GM18498 (cell line): ENCODE measurements at regions not wholly inside any gene's neighbourhood (a gene's known extent, or its start where the extent isn't known, plus 50 kb on each side); places are given as distances from the start of the nearest gene placed in this dataset.
A peak's percentile ranks its signal among the peaks of the same experiment; 100 is the strongest.

ENCODE experiments used
- ATAC-seq: cut with Tn5 transposase; IDR thresholded peaks from one replicate; pipeline ENCODE4 v1.9.1; 2021; ENCODE audit warnings: mild to moderate bottlenecking, moderate library complexity; ENCODE audit not compliant: unreplicated experiment

DNA sequence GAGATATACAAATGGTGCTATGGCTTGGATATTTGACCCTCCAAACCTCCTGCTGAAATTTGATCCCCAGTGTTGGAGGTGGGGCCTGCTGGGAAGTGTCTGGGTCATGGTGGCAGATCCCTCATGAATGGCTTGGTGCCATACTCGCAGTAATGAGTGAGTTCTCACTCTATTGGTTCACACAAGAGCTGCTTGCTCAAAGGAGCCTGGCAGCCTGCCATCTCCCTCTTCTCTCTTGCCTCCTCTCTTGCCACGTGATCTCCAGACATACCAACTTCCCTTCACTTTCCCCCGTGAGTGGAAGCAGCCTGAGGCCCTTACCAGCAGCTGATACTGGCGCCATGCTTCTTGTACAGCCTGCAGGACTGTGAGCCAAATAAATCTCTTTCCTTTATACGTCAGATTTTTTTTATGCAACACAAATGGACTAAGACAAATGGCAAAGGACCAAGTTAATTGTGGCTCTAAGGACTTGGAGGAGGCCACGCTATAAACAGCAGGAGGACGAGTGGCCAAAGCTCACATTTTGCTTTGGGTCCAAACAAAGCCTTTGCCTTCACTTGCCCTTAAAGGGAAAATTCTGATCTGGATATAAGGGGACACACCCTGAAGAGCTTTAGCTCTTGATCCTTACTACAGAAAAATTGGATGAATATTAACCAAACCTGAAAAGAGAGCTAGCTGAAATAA, 214.7 kb downstream of the SS18 start:
- no peak for ATAC-seq

GRCh38 chr18:25873833-25874232, 216.6 kb downstream of the SS18 start:
- ATAC-seq, result no peak

- no peak for ATAC-seq
Observed at GRCh38 chr18:25866331-25866730, 224.1 kb downstream of the SS18 start.

DNA sequence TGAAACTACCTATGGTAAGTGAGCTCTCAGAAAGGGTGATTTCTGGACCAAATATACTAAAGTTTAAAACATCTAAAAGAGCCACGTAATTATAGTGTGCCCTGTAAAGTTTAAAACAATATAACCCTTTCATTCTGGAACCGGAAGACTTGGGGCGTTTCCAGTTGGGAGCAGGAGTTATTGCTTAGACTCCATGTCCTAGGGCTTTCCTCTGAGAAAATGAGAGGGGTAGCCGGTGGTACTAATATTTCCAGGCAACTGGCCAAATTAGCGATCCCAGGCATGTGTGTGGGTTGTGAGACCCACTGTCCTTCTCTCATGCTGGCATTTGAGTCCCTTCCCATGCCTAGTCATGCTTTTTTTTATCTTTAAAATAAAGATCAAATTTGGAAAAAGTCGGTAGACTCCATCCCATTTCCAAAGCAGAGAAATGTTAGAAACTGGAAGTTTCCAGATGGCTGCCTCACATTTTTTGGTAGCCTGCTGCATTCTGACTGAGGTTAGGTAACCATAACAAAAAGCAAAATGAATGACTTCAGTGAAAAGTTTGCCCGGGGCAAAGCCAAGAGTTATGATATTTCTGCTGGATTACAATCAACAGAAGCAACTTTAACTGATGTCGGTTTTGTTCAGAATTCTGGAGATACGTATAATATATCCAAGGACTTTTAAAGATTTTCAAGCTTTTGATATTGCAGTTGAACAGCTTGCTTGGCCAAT, 227.4 kb downstream of the SS18 start:
- no peak for ATAC-seq

GRCh38 chr18:25853691-25854433, 236.6 kb downstream of the SS18 start:
- ATAC-seq, result no peak

GRCh38 chr18:25843791-25844190, 246.6 kb downstream of the SS18 start:
- no peak for ATAC-seq

GRCh38 chr18:25842665-25843064, 247.7 kb downstream of the SS18 start:
- no peak for ATAC-seq

DNA sequence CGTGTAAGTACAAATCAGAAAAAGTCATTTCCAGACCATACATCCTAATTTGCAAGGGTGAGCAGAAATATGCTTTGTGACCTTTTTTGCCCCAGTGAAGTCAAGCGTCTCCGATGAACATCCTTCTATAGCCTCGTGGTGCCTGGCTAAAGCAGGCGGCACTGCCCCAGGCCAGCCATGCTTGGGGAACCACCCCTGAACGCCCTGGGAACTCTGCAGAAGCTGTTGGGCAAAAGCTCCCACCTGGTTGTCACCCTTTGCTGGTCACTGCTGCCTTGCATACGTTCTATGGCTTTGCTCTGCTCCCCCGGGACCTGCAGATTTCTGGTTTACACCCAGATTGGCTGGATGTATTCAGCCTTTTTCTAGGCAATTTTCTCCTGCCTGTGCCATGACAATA, 256.4 kb downstream of the SS18 start:
- no peak for ATAC-seq

DNA sequence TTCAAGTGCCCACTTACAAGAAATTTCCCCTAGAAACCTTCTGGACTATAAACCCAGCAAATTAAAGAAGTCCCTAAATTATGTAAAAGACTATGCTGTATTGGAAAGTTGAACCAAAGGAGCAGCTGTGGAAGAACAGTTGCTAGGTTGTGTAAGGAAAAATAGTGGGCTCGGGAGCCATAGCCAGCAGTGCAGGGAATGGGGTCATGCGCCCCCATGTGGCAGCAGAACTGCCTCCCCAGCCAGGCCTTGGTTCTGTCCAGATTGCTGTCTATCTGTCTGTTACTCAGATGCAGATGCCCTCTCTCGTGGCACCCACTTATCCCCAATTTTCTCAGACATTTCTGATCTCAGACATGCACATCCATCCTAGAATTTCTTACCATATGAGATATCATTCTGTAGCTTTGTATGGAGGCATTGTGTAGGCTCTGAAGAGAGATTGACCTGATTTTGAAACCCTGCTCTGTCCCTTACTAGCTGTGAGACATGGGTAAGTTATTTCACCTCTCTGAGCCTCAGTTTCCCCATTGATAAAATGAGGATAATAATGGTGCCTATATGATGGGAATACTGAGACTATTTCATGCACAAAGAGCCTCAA, 258.3 kb downstream of the SS18 start:
- peak; percentile 72 for ATAC-seq

DNA sequence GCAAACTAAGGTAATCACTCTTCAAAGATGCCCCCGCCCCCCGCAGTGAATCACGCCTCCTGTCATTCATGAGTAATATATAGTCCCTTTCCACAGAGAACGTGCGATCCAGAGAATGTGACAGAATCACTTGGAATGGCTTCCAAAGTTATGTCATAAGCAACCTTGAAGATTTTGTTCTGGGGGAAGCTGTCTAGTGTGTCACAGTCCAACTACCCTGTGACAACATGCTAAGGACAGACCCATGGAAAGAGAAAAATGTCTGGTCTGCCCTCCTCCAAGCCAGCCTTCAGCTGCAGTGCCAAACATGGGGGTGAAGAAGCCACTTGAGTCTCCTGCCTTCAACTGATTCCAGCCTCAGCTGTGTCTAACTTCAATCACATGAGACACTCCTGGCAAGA, 259.1 kb downstream of the SS18 start:
- no peak for ATAC-seq

DNA sequence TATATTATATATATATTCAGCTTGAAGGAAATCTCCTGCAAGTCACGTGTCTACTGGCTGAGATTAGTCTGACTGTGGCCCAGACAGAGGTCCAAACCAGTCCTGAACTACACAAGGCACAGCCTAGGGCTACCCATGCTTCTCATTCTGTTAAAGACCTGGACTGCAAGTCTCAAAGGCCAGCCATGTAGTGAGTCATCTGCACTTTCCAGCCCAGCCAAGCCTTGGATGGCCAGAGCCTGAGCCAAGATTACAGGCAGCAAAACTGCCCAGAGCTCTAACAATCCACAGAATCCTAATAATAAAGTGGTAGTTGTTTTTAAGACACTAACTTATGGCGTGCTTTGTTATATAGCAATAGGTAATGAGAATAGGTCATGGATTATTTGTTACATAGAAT, 259.6 kb downstream of the SS18 start:
- ATAC-seq, result no peak

- ATAC-seq, result no peak
Observed at GRCh38 chr18:25827961-25828561, 262.4 kb downstream of the SS18 start.

DNA sequence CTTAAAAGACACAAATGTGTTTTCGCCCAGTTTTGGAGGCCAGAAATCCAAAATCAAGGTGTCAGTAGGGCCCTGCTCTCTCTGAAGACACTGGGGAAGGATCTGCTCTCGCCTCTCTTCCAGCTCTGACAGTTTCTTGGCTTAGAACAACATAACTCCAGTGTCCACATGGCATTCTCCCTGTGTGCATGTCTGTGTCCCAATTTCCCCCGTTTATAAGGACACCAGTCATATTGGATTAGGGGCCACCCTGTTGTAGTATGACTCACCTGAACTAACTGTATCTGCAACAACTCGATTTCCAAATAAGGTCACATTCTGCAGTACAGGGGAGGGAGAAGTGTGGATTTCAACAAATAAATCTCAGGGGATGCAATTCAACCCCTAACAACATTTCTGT, 263.2 kb downstream of the SS18 start:
- ATAC-seq, result no peak

- ATAC-seq, result no peak
Observed at GRCh38 chr18:25826823-25827222, 263.6 kb downstream of the SS18 start.

GRCh38 chr18:25825979-25826776, 264.2 kb downstream of the SS18 start:
- ATAC-seq, result no peak

GRCh38 chr18:25825056-25825455, 265.4 kb downstream of the SS18 start:
- ATAC-seq, result no peak

DNA sequence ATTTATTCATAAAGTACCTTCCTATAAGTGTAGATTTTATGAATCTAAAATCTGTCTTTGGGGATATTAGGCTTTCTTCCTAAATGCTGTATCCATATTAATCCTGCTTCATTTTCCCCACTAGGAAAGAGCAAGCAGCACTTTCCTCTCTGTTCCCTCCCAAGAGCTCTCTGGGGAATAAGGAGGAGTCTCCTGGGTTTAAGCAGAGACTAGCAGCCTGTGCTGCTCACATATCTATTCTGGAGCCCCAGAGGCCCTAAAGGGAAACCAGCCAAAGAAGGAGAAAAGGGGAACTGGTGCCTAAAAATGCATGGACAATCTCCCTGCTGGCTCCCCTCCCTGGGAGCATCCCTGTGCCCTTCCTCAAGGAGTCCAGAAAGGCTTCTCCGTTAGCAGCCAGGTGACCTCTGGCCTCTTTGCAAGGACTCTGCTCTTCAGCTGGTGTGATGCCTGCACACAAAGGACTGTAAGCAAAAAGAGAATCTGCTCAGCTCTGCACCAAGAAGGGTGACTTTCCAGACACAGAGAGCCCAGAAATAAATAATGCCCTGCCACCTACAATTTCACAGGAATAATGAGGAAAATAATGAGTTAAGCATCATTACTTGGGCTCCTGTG, 270.6 kb downstream of the SS18 start:
- no peak for ATAC-seq

DNA sequence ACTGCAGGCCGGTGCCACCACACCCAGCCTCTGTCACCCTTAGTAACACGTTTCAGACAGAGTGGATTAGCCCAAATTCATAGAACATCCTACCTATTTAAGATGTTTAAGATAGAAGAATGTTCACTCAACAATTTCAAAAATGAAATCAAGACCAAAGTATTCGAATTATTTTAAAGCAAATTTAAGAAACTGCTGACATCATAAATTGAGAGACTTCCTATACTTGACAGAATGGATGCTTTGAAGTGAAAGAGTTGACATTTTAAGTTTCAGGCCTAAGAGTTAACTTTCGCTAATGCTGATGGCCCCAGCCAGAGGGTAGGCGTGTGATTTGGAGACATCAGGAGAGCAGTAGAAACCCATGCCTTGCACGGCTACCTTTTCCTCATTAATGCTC, 271.9 kb downstream of the SS18 start:
- ATAC-seq, result no peak

GRCh38 chr18:25817546-25818237, 272.7 kb downstream of the SS18 start:
- no peak for ATAC-seq
